CD8-positive, alpha-beta memory T cell (primary cell): ENCODE measurements at regions not wholly inside any gene's neighbourhood (a gene's known extent, or its start where the extent isn't known, plus 50 kb on each side); places are given as distances from the start of the nearest gene placed in this dataset.

Experiments
- CTCF ChIA-PET: fragments of 350-600 bp; sonication (Branson Sonifier 250); formaldehyde crosslinking; loops from one replicate; lab custom pipeline; 2021; ENCODE audit warnings: antibody characterized with exemption; lab: Charles Lee
- POLR2A ChIA-PET: fragments of 350-600 bp; sonication (Branson Sonifier 250); formaldehyde crosslinking; loops from one replicate; lab custom pipeline; 2021; ENCODE audit warnings: antibody characterized with exemption; lab: Charles Lee
- DNase-seq, 5 donors: peaks; one replicate each; pipeline versions ENCODE4 v3.0.0 to v3.0.0-alpha.2; 2020 to 2022; ENCODE audit warnings: mixed read lengths in 1 of 5
- H3K27ac ChIP-seq: one replicate; pipeline ENCODE4 v1.7.0; 2013; ENCODE audit warnings: low read depth, mild to moderate bottlenecking, low read length, moderate library complexity
- H3K27me3 ChIP-seq: 2 replicates; pipeline ENCODE4 v1.7.0; 2013; ENCODE audit warnings: low read length, mild to moderate bottlenecking; ENCODE audit not compliant: insufficient read depth, poor library complexity, severe bottlenecking
- H3K36me3 ChIP-seq: 2 replicates; pipeline ENCODE4 v1.7.0; 2013; ENCODE audit warnings: mild to moderate bottlenecking, low read length, moderate library complexity; ENCODE audit not compliant: insufficient read depth
- H3K4me1 ChIP-seq: 2 replicates; pipeline ENCODE4 v1.7.0; 2013; ENCODE audit warnings: mild to moderate bottlenecking, low read length, moderate library complexity; ENCODE audit not compliant: insufficient read depth
- H3K4me3 ChIP-seq: 2 replicates; pipeline ENCODE4 v1.7.0; 2013; ENCODE audit warnings: mild to moderate bottlenecking, low read length
- H3K9me3 ChIP-seq: 2 replicates; pipeline ENCODE4 v1.7.0; 2013; ENCODE audit warnings: mild to moderate bottlenecking, low read length
- H3K27ac Mint-ChIP-seq, 8 donors: one replicate each; pipeline ENCODE4 v1.8.0; 2020 to 2021; ENCODE audit warnings: mixed read lengths in 8 of 8, mild to moderate bottlenecking in 6 of 8, inconsistent platforms in 3 of 8, moderate library complexity in 3 of 8
- H3K27me3 Mint-ChIP-seq, 2 donors: one replicate each; pipeline ENCODE4 v1.8.0; 2020 to 2021; ENCODE audit warnings: mixed read lengths in 2 of 2, mild to moderate bottlenecking in 1 of 2, moderate library complexity in 1 of 2
- H3K36me3 Mint-ChIP-seq, 3 donors: one replicate each; pipeline ENCODE4 v1.8.0; 2020 to 2021; ENCODE audit warnings: mixed read lengths in 3 of 3, inconsistent platforms in 1 of 3, mild to moderate bottlenecking in 1 of 3
- H3K4me1 Mint-ChIP-seq, 3 donors: one replicate each; pipeline ENCODE4 v1.8.0; 2020 to 2021; ENCODE audit warnings: mixed read lengths in 3 of 3, inconsistent platforms in 1 of 3, mild to moderate bottlenecking in 1 of 3
- H3K4me3 Mint-ChIP-seq, 7 donors: one replicate each; pipeline ENCODE4 v1.8.0; 2020 to 2021; ENCODE audit warnings: mixed read lengths in 7 of 7, mild to moderate bottlenecking in 6 of 7, moderate library complexity in 4 of 7, inconsistent platforms in 2 of 7
- H3K9me3 Mint-ChIP-seq, 5 donors: one replicate each; pipeline ENCODE4 v1.8.0; 2020 to 2022; ENCODE audit warnings: mixed read lengths in 5 of 5, mild to moderate bottlenecking in 3 of 5, moderate library complexity in 2 of 5, inconsistent platforms in 1 of 5

- Histone ChIP-seq H3K4me1 (peaks cover 11% of the 10 kb centered on the region), H3K9me3 (no peaks in the 10 kb centered on the region), H3K4me3 (no peak overlapping the region), H3K27ac (no peak overlapping the region), H3K27me3 (no peaks in the 10 kb centered on the region), H3K36me3 (no peaks in the 10 kb centered on the region)
- DNase-seq: no peak
- H3K27me3 Mint-ChIP-seq: peaks cover 3 to 7% of the 10 kb centered on the region in 2 donors
- H3K4me1 Mint-ChIP-seq: peaks cover 17 to 19% (median 18%) of the 10 kb centered on the region in 3 donors
- H3K9me3 Mint-ChIP-seq: no peaks in the 10 kb centered on the region
- H3K4me3 Mint-ChIP-seq: no peak overlapping the region
- peak overlapping the region in 4 of 8 donors; percentile 1 to 64 (median 27) for H3K27ac Mint-ChIP-seq
- CTCF ChIA-PET: no interaction called here
- POLR2A ChIA-PET: no interaction called here
- no peaks in the 10 kb centered on the region for H3K36me3 Mint-ChIP-seq
Observed at GRCh38 chr11:111444040-111444439, 65.0 kb upstream of the POU2AF1 start.

GRCh38 chr11:111443640-111444039 lies 64.6 kb upstream of the POU2AF1 start:
- H3K4me1 Mint-ChIP-seq: peaks cover 17 to 19% (median 18%) of the 10 kb centered on the region in 3 donors
- H3K36me3 Mint-ChIP-seq: no peaks in the 10 kb centered on the region
- Histone ChIP-seq H3K9me3 (no peaks in the 10 kb centered on the region), H3K36me3 (no peaks in the 10 kb centered on the region), H3K4me1 (peaks cover 11% of the 10 kb centered on the region), H3K4me3 (no peak overlapping the region), H3K27me3 (no peaks in the 10 kb centered on the region), H3K27ac (no peak overlapping the region)
- peak overlapping the region in 2 of 8 donors; percentile 1 to 38 for H3K27ac Mint-ChIP-seq
- DNase-seq: no peak
- ChIA-PET POLR2A (no interaction called here), CTCF (no interaction called here)
- H3K4me3 Mint-ChIP-seq: no peak overlapping the region
- no peaks in the 10 kb centered on the region for H3K9me3 Mint-ChIP-seq
- peaks cover 3 to 8% of the 10 kb centered on the region in 2 donors for H3K27me3 Mint-ChIP-seq

- H3K4me3 Mint-ChIP-seq: no peak overlapping the region
Observed at GRCh38 chr11:111443032-111443431, 64.0 kb upstream of the POU2AF1 start.

GRCh38 chr11:111441443-111441842 lies 62.4 kb upstream of the POU2AF1 start:
- Mint-ChIP-seq H3K9me3 (no peaks in the 10 kb centered on the region), H3K36me3 (no peaks in the 10 kb centered on the region), H3K27ac (peak overlapping the region in 1 of 8 donors; percentile 71), H3K4me1 (peaks cover 14 to 24% (median 19%) of the 10 kb centered on the region in 3 donors), H3K27me3 (peaks cover 6 to 17% of the 10 kb centered on the region in 2 donors), H3K4me3 (no peak overlapping the region)
- no peaks in the 10 kb centered on the region for H3K9me3 ChIP-seq
- H3K36me3 ChIP-seq: no peaks in the 10 kb centered on the region
- CTCF ChIA-PET: interaction anchor here (1.3 kb wide), 1 partner anchor 158 kb away, joined by 3 read pairs; no protein-coding TSS in a partner anchor
- H3K27ac ChIP-seq: no peak overlapping the region
- no peak overlapping the region for H3K4me3 ChIP-seq
- POLR2A ChIA-PET: no interaction called here
- DNase-seq: no peak
- H3K27me3 ChIP-seq: no peaks in the 10 kb centered on the region
- peaks cover 17% of the 10 kb centered on the region for H3K4me1 ChIP-seq

More at GRCh38 chr11:111443032-111443431, 64.0 kb upstream of the POU2AF1 start:
- no peak for DNase-seq
- H3K4me1 Mint-ChIP-seq: peaks cover 17 to 19% (median 18%) of the 10 kb centered on the region in 3 donors
- H3K36me3 Mint-ChIP-seq: no peaks in the 10 kb centered on the region
- H3K9me3 Mint-ChIP-seq: no peaks in the 10 kb centered on the region
- Histone ChIP-seq H3K4me1 (peaks cover 11% of the 10 kb centered on the region), H3K4me3 (no peak overlapping the region), H3K36me3 (no peaks in the 10 kb centered on the region), H3K27me3 (no peaks in the 10 kb centered on the region), H3K9me3 (no peaks in the 10 kb centered on the region), H3K27ac (no peak overlapping the region)
- peaks cover 3 to 14% of the 10 kb centered on the region in 2 donors for H3K27me3 Mint-ChIP-seq
- peak overlapping the region in 1 of 8 donors; percentile 2 for H3K27ac Mint-ChIP-seq
- POLR2A ChIA-PET: no interaction called here
- CTCF ChIA-PET: no interaction called here

- Mint-ChIP-seq H3K9me3 (no peaks in the 10 kb centered on the region), H3K4me3 (no peak overlapping the region), H3K27me3 (peaks cover 6 to 23% of the 10 kb centered on the region in 2 donors), H3K36me3 (no peaks in the 10 kb centered on the region), H3K4me1 (peaks cover 6 to 19% (median 11%) of the 10 kb centered on the region in 3 donors), H3K27ac (peak overlapping the region in 1 of 8 donors; percentile 51)
- H3K4me1 ChIP-seq: peaks cover 9% of the 10 kb centered on the region
- H3K4me3 ChIP-seq: no peak overlapping the region
- no peaks in the 10 kb centered on the region for H3K27me3 ChIP-seq
- no peaks in the 10 kb centered on the region for H3K36me3 ChIP-seq
- no peaks in the 10 kb centered on the region for H3K9me3 ChIP-seq
- ChIA-PET CTCF (interaction anchor here (1.3 kb wide), 1 partner anchor 157 kb away, joined by 3 read pairs; no protein-coding TSS in a partner anchor), POLR2A (no interaction called here)
- DNase-seq: no peak
- H3K27ac ChIP-seq: no peak overlapping the region
Observed at GRCh38 chr11:111440416-111441205, 61.5 kb upstream of the POU2AF1 start.

- Histone ChIP-seq H3K4me3 (no peak overlapping the region), H3K4me1 (peaks cover 5% of the 10 kb centered on the region), H3K27me3 (no peaks in the 10 kb centered on the region), H3K9me3 (no peaks in the 10 kb centered on the region), H3K27ac (no peak overlapping the region), H3K36me3 (no peaks in the 10 kb centered on the region)
- no peak for DNase-seq
- Mint-ChIP-seq H3K4me1 (peaks cover 5 to 19% (median 10%) of the 10 kb centered on the region in 3 donors), H3K9me3 (no peaks in the 10 kb centered on the region), H3K36me3 (no peaks in the 10 kb centered on the region), H3K4me3 (no peak overlapping the region), H3K27me3 (peaks cover 6 to 23% of the 10 kb centered on the region in 2 donors), H3K27ac (no peak overlapping the region)
- ChIA-PET POLR2A (no interaction called here), CTCF (interaction anchor here (1.3 kb wide), 1 partner anchor 156 kb away, joined by 3 read pairs; no protein-coding TSS in a partner anchor)
Observed at GRCh38 chr11:111439901-111440300, 60.8 kb upstream of the POU2AF1 start.

GRCh38 chr11:111438846-111439520 lies 59.9 kb upstream of the POU2AF1 start:
- Histone ChIP-seq H3K27ac (no peak overlapping the region), H3K4me3 (no peak overlapping the region), H3K27me3 (no peaks in the 10 kb centered on the region), H3K4me1 (peaks cover 5% of the 10 kb centered on the region), H3K36me3 (no peaks in the 10 kb centered on the region), H3K9me3 (no peaks in the 10 kb centered on the region)
- no peaks in the 10 kb centered on the region for H3K9me3 Mint-ChIP-seq
- H3K4me3 Mint-ChIP-seq: no peak overlapping the region
- no peaks in the 10 kb centered on the region for H3K36me3 Mint-ChIP-seq
- ChIA-PET POLR2A (no interaction called here), CTCF (no interaction called here)
- peaks cover 6 to 23% of the 10 kb centered on the region in 2 donors for H3K27me3 Mint-ChIP-seq
- peaks cover 5 to 19% (median 10%) of the 10 kb centered on the region in 3 donors for H3K4me1 Mint-ChIP-seq
- no peak for DNase-seq
- no peak overlapping the region for H3K27ac Mint-ChIP-seq

- no peak overlapping the region for H3K4me3 ChIP-seq
- POLR2A ChIA-PET: no interaction called here
- peaks cover 5% of the 10 kb centered on the region for H3K4me1 ChIP-seq
- H3K9me3 ChIP-seq: no peaks in the 10 kb centered on the region
- no peaks in the 10 kb centered on the region for H3K36me3 ChIP-seq
- H3K36me3 Mint-ChIP-seq: no peaks in the 10 kb centered on the region
- H3K9me3 Mint-ChIP-seq: no peaks in the 10 kb centered on the region
- H3K27ac Mint-ChIP-seq: peak overlapping the region in 1 of 8 donors; percentile 74
- peaks cover 6 to 26% of the 10 kb centered on the region in 2 donors for H3K27me3 Mint-ChIP-seq
- peaks cover 5 to 16% (median 6%) of the 10 kb centered on the region in 3 donors for H3K4me1 Mint-ChIP-seq
- H3K4me3 Mint-ChIP-seq: no peak overlapping the region
- CTCF ChIA-PET: interaction anchor here (1.2 kb wide), 1 partner anchor 8 kb away, joined by 7 read pairs; no protein-coding TSS in a partner anchor
- H3K27me3 ChIP-seq: no peaks in the 10 kb centered on the region
- DNase-seq: no peak
- no peak overlapping the region for H3K27ac ChIP-seq
Observed at GRCh38 chr11:111438168-111438567, 59.1 kb upstream of the POU2AF1 start.
